Testis (tissue), 2 donors: ENCODE measurements at regions not wholly inside any gene's neighbourhood (a gene's known extent, or its start where the extent isn't known, plus 50 kb on each side); places are given as distances from the start of the nearest gene placed in this dataset.

Experiments
- CTCF ChIP-seq, 3 experiments: fragments of 450-650 bp in 2 of 3; fragments of 200-600 bp in 1 of 3; sonication (generic) in 1 of 3; IDR thresholded peaks; one replicate each; pipeline ENCODE4 v1.5.1; 2016 to 2019; ENCODE audit warnings: antibody characterized with exemption in 3 of 3, mild to moderate bottlenecking in 2 of 3, moderate library complexity in 1 of 3
- POLR2A ChIP-seq: fragments of 450-650 bp; IDR thresholded peaks from one replicate; pipeline ENCODE4 v1.6.1; 2017; ENCODE audit warnings: antibody characterized with exemption, mild to moderate bottlenecking, moderate library complexity

DNA sequence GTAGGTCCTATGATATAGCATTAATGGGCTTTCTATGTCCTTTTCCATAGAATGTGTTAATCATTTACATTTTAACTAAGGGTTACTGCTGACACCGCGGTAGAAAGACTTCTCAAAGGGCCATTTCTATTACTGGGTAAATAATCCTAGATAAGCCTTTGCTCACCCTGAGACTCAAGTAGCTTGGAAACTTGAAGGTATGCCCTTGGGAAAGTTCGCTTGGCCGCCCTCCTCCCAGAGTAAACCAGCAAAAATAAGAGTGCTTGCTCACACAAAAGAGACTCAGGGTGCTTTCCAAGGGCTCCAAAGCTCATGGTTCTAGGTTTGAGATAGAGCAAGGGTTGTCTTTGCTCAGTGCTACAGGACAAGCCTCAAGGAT, 85.8 kb upstream of the TMPRSS2 start:
- TF ChIP-seq POLR2A (no peak), CTCF (IDR thresholded peaks at IDR 0.05) (no peak)
